ENCODE measurements at regions not wholly inside any gene's neighbourhood (a gene's known extent, or its start where the extent isn't known, plus 50 kb on each side); places are given as distances from the start of the nearest gene placed in this dataset.

DNA sequence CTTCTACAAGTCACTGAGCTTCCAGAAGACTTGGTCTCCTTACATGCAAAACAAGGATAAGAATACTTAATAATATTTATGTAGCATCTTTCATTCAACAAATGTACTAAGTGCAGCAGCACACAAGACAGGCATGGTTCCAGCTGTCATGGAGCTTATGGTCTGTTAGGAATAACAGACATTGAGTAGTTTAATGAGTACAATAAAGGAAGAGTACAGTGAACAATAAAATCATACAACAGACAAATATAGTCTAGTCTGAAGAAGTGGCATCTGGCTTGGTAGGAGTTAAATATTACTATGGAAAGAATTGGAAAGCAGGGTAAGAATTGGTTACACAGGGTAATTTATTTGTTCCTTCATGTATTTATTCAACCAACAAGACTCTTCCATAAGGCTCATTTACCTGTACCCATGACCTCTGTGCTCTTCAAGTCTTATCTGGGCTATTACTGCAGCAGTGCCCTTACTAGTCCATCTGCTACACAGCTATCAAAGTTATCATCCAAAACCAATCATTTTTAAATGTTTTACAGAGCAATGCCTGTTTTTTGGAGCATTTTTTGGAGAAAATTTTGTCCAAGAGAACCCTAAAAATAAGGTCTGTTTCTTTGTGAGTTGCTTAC lies 101.1 kb upstream of the RPL34 start:
- Histone ChIP-seq H3K36me3 (no peaks in the 10 kb centered on the region), H3K9me3 (no peaks in the 10 kb centered on the region), H3K4me3 (no peak overlapping the region), H3K27ac (no peak overlapping the region), H3K4me1 (no peaks in the 10 kb centered on the region), H3K27me3 (no peaks in the 10 kb centered on the region), H3K9ac (ENCODE audit: low read depth in 2 of 2, low read length in 2 of 2) (no peak overlapping the region)
- TF ChIP-seq, protein P1, sequence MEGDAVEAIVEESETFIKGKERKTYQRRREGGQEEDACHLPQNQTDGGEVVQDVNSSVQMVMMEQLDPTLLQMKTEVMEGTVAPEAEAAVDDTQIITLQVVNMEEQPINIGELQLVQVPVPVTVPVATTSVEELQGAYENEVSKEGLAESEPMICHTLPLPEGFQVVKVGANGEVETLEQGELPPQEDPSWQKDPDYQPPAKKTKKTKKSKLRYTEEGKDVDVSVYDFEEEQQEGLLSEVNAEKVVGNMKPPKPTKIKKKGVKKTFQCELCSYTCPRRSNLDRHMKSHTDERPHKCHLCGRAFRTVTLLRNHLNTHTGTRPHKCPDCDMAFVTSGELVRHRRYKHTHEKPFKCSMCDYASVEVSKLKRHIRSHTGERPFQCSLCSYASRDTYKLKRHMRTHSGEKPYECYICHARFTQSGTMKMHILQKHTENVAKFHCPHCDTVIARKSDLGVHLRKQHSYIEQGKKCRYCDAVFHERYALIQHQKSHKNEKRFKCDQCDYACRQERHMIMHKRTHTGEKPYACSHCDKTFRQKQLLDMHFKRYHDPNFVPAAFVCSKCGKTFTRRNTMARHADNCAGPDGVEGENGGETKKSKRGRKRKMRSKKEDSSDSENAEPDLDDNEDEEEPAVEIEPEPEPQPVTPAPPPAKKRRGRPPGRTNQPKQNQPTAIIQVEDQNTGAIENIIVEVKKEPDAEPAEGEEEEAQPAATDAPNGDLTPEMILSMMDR (IDR thresholded peaks at IDR 0.05): no peak
- DNase-seq: no peak
- intact Hi-C loops (cut with DNase I): no loop called here

DNA sequence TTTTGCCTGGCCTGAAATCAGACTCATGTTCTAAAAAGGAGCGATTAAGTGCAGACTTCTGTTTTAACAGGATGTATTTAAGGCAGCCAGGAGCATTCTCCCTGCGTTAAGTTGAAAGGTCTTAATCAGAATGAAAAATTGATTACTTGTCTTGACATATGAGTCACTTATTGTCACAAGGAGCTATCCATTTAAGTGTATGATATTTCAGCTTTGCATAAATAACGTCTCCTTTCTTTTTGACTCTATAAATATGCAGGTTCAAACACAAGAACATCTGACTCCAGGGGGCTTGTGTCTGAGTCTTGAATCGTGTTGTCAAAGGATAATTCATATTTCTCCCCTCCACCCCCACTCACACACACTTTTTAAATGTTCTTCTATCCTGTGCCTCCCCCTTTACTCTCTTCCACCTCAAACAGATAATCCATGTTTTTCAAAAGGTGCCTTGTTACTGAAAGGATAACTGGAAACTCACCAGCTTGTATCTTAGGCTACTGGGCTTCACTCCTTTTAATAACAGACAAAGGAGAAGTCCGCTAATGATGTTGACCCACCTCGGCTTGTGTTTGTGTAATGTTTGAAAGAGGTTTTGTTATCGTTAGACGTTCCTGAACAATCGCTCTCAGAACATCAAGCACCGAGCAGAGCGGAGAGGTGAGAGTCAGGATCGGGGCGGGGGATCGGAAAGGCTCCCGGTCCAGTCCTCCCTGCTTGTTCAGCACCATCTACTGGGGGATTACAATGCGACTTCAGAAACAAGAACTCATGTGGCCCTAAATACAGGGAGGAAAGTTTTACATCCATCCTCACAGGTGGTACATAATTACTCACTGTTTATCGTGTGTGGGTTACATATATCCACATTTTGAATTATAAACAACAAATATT lies 107.5 kb upstream of the RPL34 start:
- H3K9ac ChIP-seq (ENCODE audit: low read depth in 2 of 2, low read length in 2 of 2): no peak overlapping the region
- no peaks in the 10 kb centered on the region for H3K9me3 ChIP-seq
- peak; percentile 20 for DNase-seq
- intact Hi-C loops (cut with DNase I): no loop called here
- TF ChIP-seq, protein P1 (IDR thresholded peaks at IDR 0.05): no peak
- no peaks in the 10 kb centered on the region for H3K36me3 ChIP-seq
- no peaks in the 10 kb centered on the region for H3K4me1 ChIP-seq
- no peak overlapping the region for H3K4me3 ChIP-seq
- H3K27ac ChIP-seq: no peak overlapping the region
- no peaks in the 10 kb centered on the region for H3K27me3 ChIP-seq

DNA sequence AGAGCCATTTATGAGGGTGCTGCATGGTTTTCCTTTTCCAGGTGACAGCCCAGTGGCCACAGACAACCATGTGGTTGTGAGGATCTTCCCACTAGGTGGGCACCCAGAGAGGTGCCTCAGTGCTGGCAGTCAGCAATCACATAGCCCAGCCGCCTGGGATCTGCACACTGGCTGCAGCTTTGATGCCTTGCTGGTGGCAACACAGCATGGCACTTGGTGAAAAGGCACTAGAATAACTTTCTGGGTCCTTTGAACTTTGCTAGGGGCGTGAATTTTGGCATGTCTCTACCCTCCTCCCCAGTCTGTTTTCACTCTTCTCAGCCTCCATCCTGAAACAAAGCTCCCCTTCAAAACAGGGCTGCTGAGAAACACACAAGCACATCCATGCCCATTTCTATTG lies 108.8 kb upstream of the RPL34 start:
- Histone ChIP-seq H3K9ac (ENCODE audit: low read depth in 2 of 2, low read length in 2 of 2) (no peak overlapping the region), H3K27ac (no peak overlapping the region), H3K4me3 (no peak overlapping the region), H3K9me3 (no peaks in the 10 kb centered on the region), H3K27me3 (no peaks in the 10 kb centered on the region), H3K36me3 (no peaks in the 10 kb centered on the region), H3K4me1 (no peaks in the 10 kb centered on the region)
- DNase-seq: no peak
- TF ChIP-seq, protein P1 (IDR thresholded peaks at IDR 0.05): no peak
- intact Hi-C loops (cut with DNase I): no loop called here

GRCh38 chr4:108502356-108502755 lies 118.0 kb upstream of the RPL34 start:
- Histone ChIP-seq H3K9me3 (no peaks in the 10 kb centered on the region), H3K27ac (no peak overlapping the region), H3K4me3 (no peak overlapping the region), H3K36me3 (no peaks in the 10 kb centered on the region), H3K27me3 (no peaks in the 10 kb centered on the region), H3K9ac (ENCODE audit: low read depth in 2 of 2, low read length in 2 of 2) (no peak overlapping the region), H3K4me1 (no peaks in the 10 kb centered on the region)
- DNase-seq: no peak
- TF ChIP-seq, protein P1 (IDR thresholded peaks at IDR 0.05): no peak
- intact Hi-C loops (cut with DNase I): no loop called here

DNA sequence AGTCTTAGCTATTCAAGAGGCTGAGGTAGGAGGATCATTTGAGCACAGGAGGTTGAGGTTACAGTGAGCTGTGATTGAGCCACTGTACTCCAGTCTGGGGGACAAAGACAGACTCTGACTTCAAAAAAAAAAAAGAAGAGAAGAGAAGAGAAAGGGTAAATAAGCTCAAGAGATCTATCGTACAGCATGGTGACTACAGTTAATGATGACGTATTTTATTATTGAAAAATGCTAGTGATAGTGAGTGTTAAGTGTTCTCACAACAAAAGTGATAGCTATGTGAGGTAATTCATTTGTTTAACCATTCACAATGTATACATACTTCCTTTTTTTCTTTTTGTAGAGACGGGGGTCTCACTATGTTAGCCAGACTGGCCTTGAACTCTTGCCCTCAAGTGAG lies 121.5 kb upstream of the RPL34 start:
- no peaks in the 10 kb centered on the region for H3K27me3 ChIP-seq
- H3K36me3 ChIP-seq: no peaks in the 10 kb centered on the region
- no peaks in the 10 kb centered on the region for H3K4me1 ChIP-seq
- TF ChIP-seq, protein P1 (IDR thresholded peaks at IDR 0.05): no peak
- H3K27ac ChIP-seq: no peak overlapping the region
- H3K9ac ChIP-seq (ENCODE audit: low read depth in 2 of 2, low read length in 2 of 2): no peak overlapping the region
- no peak overlapping the region for H3K4me3 ChIP-seq
- intact Hi-C loops (cut with DNase I): loop anchor here (10.0 kb wide), 1 partner anchor 474 kb away; no protein-coding TSS in a partner anchor
- no peak for DNase-seq
- no peaks in the 10 kb centered on the region for H3K9me3 ChIP-seq

Measured in colonic mucosa (tissue), 4 donors.